Cardiac muscle cell (in vitro differentiated cells and primary cell): ENCODE measurements at regions not wholly inside any gene's neighbourhood (a gene's known extent, or its start where the extent isn't known, plus 50 kb on each side); places are given as distances from the start of the nearest gene placed in this dataset.

Experiments
- DNase-seq, 2 donors: peaks; one replicate each; pipeline versions ENCODE4 v3.0.0 to v3.0.0-alpha.2; 2010 to 2017; ENCODE audit warnings: low read depth in 1 of 2, low spot score in 1 of 2
- H3K27ac ChIP-seq: fragments of 200-600 bp; sonication (generic); 2 replicates; pipeline ENCODE4 v1.5.1; 2016
- H3K27me3 ChIP-seq: fragments of 200-600 bp; sonication (generic); 2 replicates; pipeline ENCODE4 v1.6.0; 2016; ENCODE audit warnings: control low read depth
- H3K36me3 ChIP-seq: fragments of 200-600 bp; sonication (generic); 2 replicates; pipeline ENCODE4 v1.5.1; 2016; ENCODE audit warnings: control low read depth
- H3K4me1 ChIP-seq: fragments of 200-600 bp; sonication (generic); 2 replicates; pipeline ENCODE4 v1.8.1; 2017; ENCODE audit warnings: low read depth, mild to moderate bottlenecking, mixed run types
- H3K4me3 ChIP-seq: fragments of 200-600 bp; sonication (generic); 2 replicates; pipeline ENCODE4 v1.5.1; 2016; ENCODE audit warnings: mild to moderate bottlenecking
- H3K9me3 ChIP-seq: fragments of 200-600 bp; sonication (generic); 2 replicates; pipeline ENCODE4 v1.5.1; 2017; ENCODE audit warnings: low read depth, mild to moderate bottlenecking, control low read depth
- CTCF ChIP-seq: IDR thresholded peaks from 2 replicates; pipeline ENCODE4 v1.5.1; 2012; ENCODE audit warnings: low read depth, mild to moderate bottlenecking, low read length

GRCh38 chr3:176009256-176009655, 1150.1 kb downstream of the NAALADL2 start:
- H3K4me3 ChIP-seq, result no peak overlapping the region
- H3K27me3 ChIP-seq, result no peaks in the 10 kb centered on the region

GRCh38 chr3:176005564-176005963, 1146.4 kb downstream of the NAALADL2 start:
- DNase-seq, result no peak
- no peak overlapping the region for H3K27ac ChIP-seq
- H3K27me3 ChIP-seq, result no peaks in the 10 kb centered on the region
- no peak for TF ChIP-seq CTCF
- no peak overlapping the region for H3K4me3 ChIP-seq
- H3K4me1 ChIP-seq, result no peaks in the 10 kb centered on the region
- no peaks in the 10 kb centered on the region for H3K36me3 ChIP-seq
- no peaks in the 10 kb centered on the region for H3K9me3 ChIP-seq

More at GRCh38 chr3:176009256-176009655, 1150.1 kb downstream of the NAALADL2 start:
- Histone ChIP-seq H3K27ac (no peak overlapping the region), H3K4me1 (no peaks in the 10 kb centered on the region), H3K9me3 (no peaks in the 10 kb centered on the region), H3K36me3 (no peaks in the 10 kb centered on the region)
- no peak for DNase-seq
- TF ChIP-seq CTCF, result no peak

GRCh38 chr3:175989161-175989560, 1130.0 kb downstream of the NAALADL2 start:
- Histone ChIP-seq H3K27ac (no peak overlapping the region), H3K4me1 (no peaks in the 10 kb centered on the region), H3K9me3 (no peaks in the 10 kb centered on the region), H3K36me3 (no peaks in the 10 kb centered on the region), H3K27me3 (no peaks in the 10 kb centered on the region), H3K4me3 (no peak overlapping the region)
- no peak for TF ChIP-seq CTCF
- DNase-seq, result no peak

- Histone ChIP-seq H3K9me3 (no peaks in the 10 kb centered on the region), H3K4me3 (no peak overlapping the region), H3K27ac (no peak overlapping the region), H3K4me1 (no peaks in the 10 kb centered on the region), H3K27me3 (no peaks in the 10 kb centered on the region), H3K36me3 (no peaks in the 10 kb centered on the region)
- no peak for DNase-seq
- no peak for TF ChIP-seq CTCF
These were observed 1129.3 kb downstream of the NAALADL2 start for GRCh38 chr3:175988401-175988800.

- TF ChIP-seq CTCF, result no peak
- Histone ChIP-seq H3K36me3 (no peaks in the 10 kb centered on the region), H3K27ac (no peak overlapping the region), H3K27me3 (no peaks in the 10 kb centered on the region), H3K4me3 (no peak overlapping the region), H3K4me1 (no peaks in the 10 kb centered on the region), H3K9me3 (no peaks in the 10 kb centered on the region)
- no peak for DNase-seq
These were observed 1126.6 kb downstream of the NAALADL2 start for GRCh38 chr3:175985781-175986180.

GRCh38 chr3:175983379-175983778, 1124.2 kb downstream of the NAALADL2 start:
- Histone ChIP-seq H3K36me3 (no peaks in the 10 kb centered on the region), H3K4me3 (no peak overlapping the region), H3K27me3 (no peaks in the 10 kb centered on the region), H3K9me3 (no peaks in the 10 kb centered on the region), H3K4me1 (no peaks in the 10 kb centered on the region), H3K27ac (no peak overlapping the region)
- TF ChIP-seq CTCF, result no peak
- DNase-seq, result no peak
